ENCODE measurements at regions not wholly inside any gene's neighbourhood (a gene's known extent, or its start where the extent isn't known, plus 50 kb on each side); places are given as distances from the start of the nearest gene placed in this dataset.

- intact Hi-C loops (cut with DNase I): no loop called here
- H3K9me3 ChIP-seq: no peaks in the 10 kb centered on the region
- H3K4me3 ChIP-seq: no peak overlapping the region
- no peaks in the 10 kb centered on the region for H3K4me1 ChIP-seq
- DNase-seq (ENCODE audit: extremely low spot score in 2 of 2): no peak
- no peak for TF ChIP-seq POLR2A (IDR thresholded peaks at IDR 0.05)
- no peak for TF ChIP-seq CTCF (IDR thresholded peaks at IDR 0.05)
- no peak for TF ChIP-seq POLR2AphosphoS5 (IDR thresholded peaks at IDR 0.05; ENCODE audit: insufficient read depth in 1 of 2, low read depth in 1 of 2)
- no peaks in the 10 kb centered on the region for H3K27me3 ChIP-seq
- H3K27ac ChIP-seq: no peak overlapping the region
- H3K36me3 ChIP-seq: no peaks in the 10 kb centered on the region
Observed at GRCh38 chr4:136590440-136590839, 941.9 kb downstream of the PCDH18 start.

- DNase-seq (ENCODE audit: extremely low spot score in 2 of 2): no peak
- TF ChIP-seq POLR2A (IDR thresholded peaks at IDR 0.05): no peak
- TF ChIP-seq CTCF (IDR thresholded peaks at IDR 0.05): no peak
- no peak for TF ChIP-seq POLR2AphosphoS5 (IDR thresholded peaks at IDR 0.05; ENCODE audit: insufficient read depth in 1 of 2, low read depth in 1 of 2)
- intact Hi-C loops (cut with DNase I): no loop called here
- H3K36me3 ChIP-seq: no peaks in the 10 kb centered on the region
- H3K4me1 ChIP-seq: no peaks in the 10 kb centered on the region
- no peaks in the 10 kb centered on the region for H3K27me3 ChIP-seq
- no peaks in the 10 kb centered on the region for H3K9me3 ChIP-seq
- H3K27ac ChIP-seq: no peak overlapping the region
- H3K4me3 ChIP-seq: no peak overlapping the region
Observed at GRCh38 chr4:136583567-136583966, 948.7 kb downstream of the PCDH18 start.

GRCh38 chr4:136581119-136581518 is 951.2 kb downstream of the PCDH18 start:
- Histone ChIP-seq H3K27me3 (no peaks in the 10 kb centered on the region), H3K4me3 (no peak overlapping the region), H3K9me3 (no peaks in the 10 kb centered on the region), H3K27ac (no peak overlapping the region), H3K4me1 (no peaks in the 10 kb centered on the region), H3K36me3 (no peaks in the 10 kb centered on the region)
- TF ChIP-seq POLR2AphosphoS5 (IDR thresholded peaks at IDR 0.05; ENCODE audit: insufficient read depth in 1 of 2, low read depth in 1 of 2) (no peak), CTCF (IDR thresholded peaks at IDR 0.05) (no peak), POLR2A (IDR thresholded peaks at IDR 0.05) (no peak)
- no peak for DNase-seq (ENCODE audit: extremely low spot score in 2 of 2)
- intact Hi-C loops (cut with DNase I): no loop called here

- TF ChIP-seq POLR2AphosphoS5 (IDR thresholded peaks at IDR 0.05; ENCODE audit: insufficient read depth in 1 of 2, low read depth in 1 of 2): no peak
- no peak for TF ChIP-seq CTCF (IDR thresholded peaks at IDR 0.05)
- TF ChIP-seq POLR2A (IDR thresholded peaks at IDR 0.05): no peak
- no peaks in the 10 kb centered on the region for H3K27me3 ChIP-seq
- no peak overlapping the region for H3K4me3 ChIP-seq
- no peaks in the 10 kb centered on the region for H3K9me3 ChIP-seq
- H3K36me3 ChIP-seq: no peaks in the 10 kb centered on the region
- intact Hi-C loops (cut with DNase I): no loop called here
- DNase-seq (ENCODE audit: extremely low spot score in 2 of 2): no peak
- no peaks in the 10 kb centered on the region for H3K4me1 ChIP-seq
- no peak overlapping the region for H3K27ac ChIP-seq
Observed at GRCh38 chr4:136575146-136575545, 957.1 kb downstream of the PCDH18 start.

GRCh38 chr4:136573460-136573859 is 958.8 kb downstream of the PCDH18 start:
- Histone ChIP-seq H3K4me1 (no peaks in the 10 kb centered on the region), H3K36me3 (no peaks in the 10 kb centered on the region), H3K9me3 (no peaks in the 10 kb centered on the region), H3K27me3 (no peaks in the 10 kb centered on the region), H3K27ac (no peak overlapping the region), H3K4me3 (no peak overlapping the region)
- intact Hi-C loops (cut with DNase I): no loop called here
- no peak for TF ChIP-seq POLR2A (IDR thresholded peaks at IDR 0.05)
- TF ChIP-seq POLR2AphosphoS5 (IDR thresholded peaks at IDR 0.05; ENCODE audit: insufficient read depth in 1 of 2, low read depth in 1 of 2): no peak
- no peak for TF ChIP-seq CTCF (IDR thresholded peaks at IDR 0.05)
- no peak for DNase-seq (ENCODE audit: extremely low spot score in 2 of 2)

Data from vagina (tissue), 2 donors.